Activated naive CD8-positive, alpha-beta T cell (primary cell): ENCODE measurements at regions not wholly inside any gene's neighbourhood (a gene's known extent, or its start where the extent isn't known, plus 50 kb on each side); places are given as distances from the start of the nearest gene placed in this dataset.

Experiments used
- H3K27ac Mint-ChIP-seq: one replicate; pipeline ENCODE4 v1.8.0; 2021; ENCODE audit warnings: mixed read lengths
- H3K27me3 Mint-ChIP-seq: one replicate; pipeline ENCODE4 v1.8.0; 2021; ENCODE audit warnings: mixed read lengths
- H3K36me3 Mint-ChIP-seq: one replicate; pipeline ENCODE4 v1.8.0; 2021; ENCODE audit warnings: mixed read lengths
- H3K4me1 Mint-ChIP-seq: one replicate; pipeline ENCODE4 v1.8.0; 2021; ENCODE audit warnings: low read depth, mixed read lengths
- H3K4me3 Mint-ChIP-seq: one replicate; pipeline ENCODE4 v1.8.0; 2021; ENCODE audit warnings: mild to moderate bottlenecking, mixed read lengths
- H3K9me3 Mint-ChIP-seq: one replicate; pipeline ENCODE4 v1.8.0; 2021; ENCODE audit warnings: low read depth, mixed read lengths

DNA sequence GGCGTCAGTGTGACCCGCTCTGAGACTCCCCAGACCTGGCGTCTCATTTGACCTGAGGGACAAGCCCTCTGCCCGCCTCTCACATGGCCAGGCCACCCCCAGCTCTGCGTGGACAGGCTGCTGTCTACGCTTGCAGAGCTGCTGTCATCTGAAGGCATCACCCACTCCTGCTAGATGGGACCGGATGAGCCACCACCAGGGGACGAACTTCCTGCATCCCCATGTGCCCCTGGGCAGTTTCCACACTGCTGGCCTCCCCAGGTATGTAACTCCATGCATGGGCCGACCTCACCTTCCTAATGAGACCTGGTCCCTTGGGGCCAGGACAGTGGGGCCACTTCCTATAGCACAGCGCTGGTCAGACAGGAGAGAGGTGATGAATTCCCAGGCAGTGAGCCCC lies 121.5 kb downstream of the PSMG1 start:
- H3K27me3 Mint-ChIP-seq = peaks cover 2% of the 10 kb centered on the region
- no peak overlapping the region for H3K27ac Mint-ChIP-seq
- no peak overlapping the region for H3K4me3 Mint-ChIP-seq
- H3K36me3 Mint-ChIP-seq = peaks cover 2% of the 10 kb centered on the region
- no peaks in the 10 kb centered on the region for H3K9me3 Mint-ChIP-seq
- no peaks in the 10 kb centered on the region for H3K4me1 Mint-ChIP-seq

DNA sequence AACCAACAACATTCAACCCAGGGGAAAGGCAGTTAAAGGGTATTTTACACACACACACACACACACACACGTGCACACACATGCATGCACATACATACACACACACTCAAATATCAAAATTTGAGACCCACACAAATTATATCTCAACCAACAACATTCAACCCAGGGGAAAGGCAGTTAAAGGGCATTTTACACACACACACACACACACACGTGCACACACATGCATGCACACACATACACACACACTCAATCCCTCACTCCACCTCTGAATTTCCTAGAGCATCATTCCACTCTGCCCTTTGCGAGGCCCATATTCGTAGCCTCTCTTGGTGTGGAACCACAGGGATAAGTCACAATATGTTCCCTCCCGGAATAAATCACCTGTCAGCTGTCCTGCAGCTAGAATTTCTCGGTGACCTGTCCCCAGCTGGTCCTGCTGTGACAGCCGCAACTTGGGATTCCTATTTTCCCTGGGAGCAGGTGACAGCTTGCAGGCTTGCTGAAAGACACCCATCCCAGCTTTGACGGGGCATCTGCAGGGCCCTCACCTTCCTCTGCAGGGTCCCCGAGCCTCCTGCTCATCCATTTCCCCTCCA lies 122.7 kb downstream of the PSMG1 start:
- Mint-ChIP-seq H3K4me1 (no peaks in the 10 kb centered on the region), H3K4me3 (no peak overlapping the region), H3K36me3 (peaks cover 2% of the 10 kb centered on the region), H3K27ac (no peak overlapping the region), H3K9me3 (no peaks in the 10 kb centered on the region), H3K27me3 (peaks cover 2% of the 10 kb centered on the region)

DNA sequence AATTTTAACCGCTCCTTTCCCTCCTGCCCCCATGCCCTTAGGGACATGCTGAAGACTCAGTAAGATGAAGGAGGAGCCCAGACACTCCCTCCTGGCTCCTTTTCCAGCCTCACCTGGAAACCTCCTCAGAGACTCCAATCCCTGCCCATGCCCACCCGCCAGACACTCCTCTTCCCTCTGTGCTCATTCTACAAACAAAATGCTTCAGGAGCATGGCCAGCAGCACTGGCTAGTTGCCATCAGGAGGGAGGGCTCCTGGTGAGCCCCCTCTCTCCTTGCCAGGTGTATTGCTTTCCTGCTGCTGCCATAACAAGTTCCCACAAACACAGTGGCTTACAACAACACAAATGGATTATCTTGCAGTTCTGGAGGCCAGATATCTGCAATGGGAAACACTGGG lies 126.1 kb downstream of the PSMG1 start:
- Mint-ChIP-seq H3K36me3 (no peaks in the 10 kb centered on the region), H3K9me3 (no peaks in the 10 kb centered on the region), H3K27ac (no peak overlapping the region), H3K4me3 (no peak overlapping the region), H3K4me1 (no peaks in the 10 kb centered on the region), H3K27me3 (peaks cover 2% of the 10 kb centered on the region)

DNA sequence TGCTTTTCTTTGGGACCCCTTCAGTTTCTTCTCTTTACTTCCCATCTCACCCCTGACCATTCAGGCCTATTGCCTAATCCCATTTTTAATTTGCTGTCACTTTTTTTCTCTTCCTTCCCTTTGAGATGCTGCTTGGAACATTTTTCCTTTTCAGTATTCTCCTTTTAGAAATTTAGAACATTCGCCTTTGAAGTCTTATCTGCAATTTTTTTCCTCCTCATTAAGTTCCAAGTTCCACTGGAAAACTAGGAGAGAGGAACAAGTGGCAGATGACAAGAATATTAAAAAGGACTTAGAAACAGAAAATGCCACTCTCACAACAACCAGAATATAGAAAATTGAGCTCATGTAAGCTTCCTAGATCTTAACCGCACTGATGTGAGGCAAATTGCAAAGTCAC lies 126.6 kb downstream of the PSMG1 start:
- H3K9me3 Mint-ChIP-seq = no peaks in the 10 kb centered on the region
- peaks cover 2% of the 10 kb centered on the region for H3K27me3 Mint-ChIP-seq
- no peak overlapping the region for H3K27ac Mint-ChIP-seq
- no peaks in the 10 kb centered on the region for H3K4me1 Mint-ChIP-seq
- H3K36me3 Mint-ChIP-seq = no peaks in the 10 kb centered on the region
- no peak overlapping the region for H3K4me3 Mint-ChIP-seq

DNA sequence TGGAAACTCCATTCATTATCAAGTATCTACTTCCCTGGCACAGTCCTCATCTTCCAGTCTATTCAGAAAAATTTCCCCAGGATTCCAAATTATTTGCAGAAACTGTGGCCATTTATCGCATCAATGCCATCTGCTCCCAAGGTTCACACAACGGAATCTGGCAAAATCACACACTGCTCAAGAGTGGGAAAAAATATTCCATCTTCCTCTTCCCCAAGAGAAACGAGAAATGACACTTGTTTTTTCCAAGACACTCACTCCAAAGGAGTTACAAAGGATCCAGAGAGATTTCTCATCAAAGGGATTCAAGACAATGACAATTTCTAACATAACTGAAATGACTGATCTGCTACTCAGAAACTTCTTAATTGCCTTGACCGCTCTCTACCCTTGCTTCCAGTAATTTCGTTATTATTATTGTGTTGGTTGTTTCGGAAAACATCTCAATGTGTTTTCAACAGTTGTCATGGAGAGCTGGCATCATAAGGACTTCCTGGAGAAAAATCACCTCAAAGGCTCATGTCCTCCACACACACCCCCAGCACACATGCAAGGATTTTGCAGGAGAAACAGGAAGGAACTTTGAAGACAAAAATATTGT lies 128.0 kb downstream of the PSMG1 start:
- Mint-ChIP-seq H3K27me3 (peaks cover 2% of the 10 kb centered on the region), H3K27ac (no peak overlapping the region), H3K4me1 (no peaks in the 10 kb centered on the region), H3K9me3 (no peaks in the 10 kb centered on the region), H3K36me3 (no peaks in the 10 kb centered on the region), H3K4me3 (no peak overlapping the region)

DNA sequence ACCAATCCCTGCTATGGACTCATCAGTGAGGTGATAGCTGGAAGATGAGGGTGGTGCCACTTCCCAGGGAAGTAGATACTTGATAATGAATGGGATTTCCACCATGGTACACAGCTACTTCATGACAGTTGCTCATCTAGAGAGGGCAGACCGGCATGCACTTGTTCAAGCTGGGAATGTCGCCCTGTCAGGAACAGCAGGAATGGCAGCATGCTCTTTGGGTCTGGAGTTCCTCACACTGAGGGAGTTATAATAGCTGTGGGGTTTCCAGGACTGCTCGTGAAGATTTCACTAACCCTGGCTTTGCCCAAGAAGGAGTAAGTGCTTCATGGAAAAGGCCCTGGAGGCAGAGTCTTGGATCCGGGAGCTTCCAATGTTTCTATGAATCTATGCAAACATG lies 129.2 kb downstream of the PSMG1 start:
- H3K27me3 Mint-ChIP-seq = peaks cover 4% of the 10 kb centered on the region
- H3K36me3 Mint-ChIP-seq = no peaks in the 10 kb centered on the region
- H3K9me3 Mint-ChIP-seq = no peaks in the 10 kb centered on the region
- no peaks in the 10 kb centered on the region for H3K4me1 Mint-ChIP-seq
- no peak overlapping the region for H3K27ac Mint-ChIP-seq
- no peak overlapping the region for H3K4me3 Mint-ChIP-seq

DNA sequence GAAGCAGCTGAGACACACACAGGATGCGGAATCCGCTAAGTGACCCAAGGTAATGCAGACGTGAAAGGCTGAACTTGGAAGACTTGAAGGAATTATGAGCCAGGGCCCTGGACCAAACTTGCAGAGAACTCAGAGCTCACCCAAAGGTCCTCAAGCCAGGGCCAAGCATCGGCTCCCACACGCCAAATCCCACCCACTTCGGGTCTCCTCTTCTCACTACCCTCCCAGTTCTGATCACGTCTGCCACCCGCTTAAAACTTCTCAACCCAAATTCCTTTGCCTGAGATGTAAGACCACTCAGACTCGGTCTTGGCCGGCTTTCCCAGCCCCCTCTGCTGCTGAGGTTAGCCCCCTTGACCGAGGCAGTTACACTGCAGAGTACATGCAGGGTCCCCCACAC lies 130.1 kb downstream of the PSMG1 start:
- H3K36me3 Mint-ChIP-seq = no peaks in the 10 kb centered on the region
- no peak overlapping the region for H3K27ac Mint-ChIP-seq
- peaks cover 4% of the 10 kb centered on the region for H3K27me3 Mint-ChIP-seq
- no peaks in the 10 kb centered on the region for H3K9me3 Mint-ChIP-seq
- no peak overlapping the region for H3K4me3 Mint-ChIP-seq
- no peaks in the 10 kb centered on the region for H3K4me1 Mint-ChIP-seq

DNA sequence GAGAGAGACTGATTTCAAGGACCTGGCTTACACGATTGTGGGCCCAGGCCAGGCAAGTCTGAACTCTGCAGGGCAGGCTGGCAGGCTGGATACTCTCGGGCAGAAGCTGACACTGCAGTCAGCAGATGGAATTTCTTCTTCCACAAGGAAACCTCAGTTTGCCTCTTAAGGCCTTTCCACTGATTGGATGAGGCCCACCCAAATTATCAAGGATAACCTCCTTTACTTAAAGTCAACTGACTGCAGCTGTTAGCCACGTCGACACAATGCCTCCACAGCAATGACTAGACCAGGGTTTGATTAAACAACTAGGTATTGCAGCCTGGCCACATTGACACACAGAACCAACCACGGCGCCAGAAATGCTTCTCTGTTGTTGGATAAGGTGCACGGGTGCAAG lies 130.5 kb downstream of the PSMG1 start:
- no peaks in the 10 kb centered on the region for H3K4me1 Mint-ChIP-seq
- no peak overlapping the region for H3K27ac Mint-ChIP-seq
- H3K9me3 Mint-ChIP-seq = no peaks in the 10 kb centered on the region
- no peaks in the 10 kb centered on the region for H3K36me3 Mint-ChIP-seq
- H3K4me3 Mint-ChIP-seq = no peak overlapping the region
- H3K27me3 Mint-ChIP-seq = peaks cover 4% of the 10 kb centered on the region

DNA sequence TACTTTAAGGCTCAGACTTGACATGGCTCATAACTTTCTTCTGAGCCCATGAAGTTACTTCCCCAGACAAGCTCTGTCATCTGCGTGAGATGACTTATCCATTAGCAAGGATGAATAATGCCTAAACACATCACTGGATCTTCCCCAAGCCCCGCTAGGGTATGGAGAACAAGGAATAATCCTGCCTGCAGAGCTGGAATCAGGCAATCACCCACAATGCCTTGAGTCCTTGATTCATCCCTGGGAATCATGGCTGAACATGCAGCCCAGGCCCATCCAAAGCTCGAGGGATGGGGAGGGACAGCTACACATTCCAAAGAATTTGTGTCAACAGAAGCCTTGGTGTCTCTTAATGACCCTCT lies 131.7 kb downstream of the PSMG1 start:
- Mint-ChIP-seq H3K4me1 (no peaks in the 10 kb centered on the region), H3K27ac (no peak overlapping the region), H3K36me3 (no peaks in the 10 kb centered on the region), H3K27me3 (peaks cover 2% of the 10 kb centered on the region), H3K4me3 (no peak overlapping the region), H3K9me3 (no peaks in the 10 kb centered on the region)

DNA sequence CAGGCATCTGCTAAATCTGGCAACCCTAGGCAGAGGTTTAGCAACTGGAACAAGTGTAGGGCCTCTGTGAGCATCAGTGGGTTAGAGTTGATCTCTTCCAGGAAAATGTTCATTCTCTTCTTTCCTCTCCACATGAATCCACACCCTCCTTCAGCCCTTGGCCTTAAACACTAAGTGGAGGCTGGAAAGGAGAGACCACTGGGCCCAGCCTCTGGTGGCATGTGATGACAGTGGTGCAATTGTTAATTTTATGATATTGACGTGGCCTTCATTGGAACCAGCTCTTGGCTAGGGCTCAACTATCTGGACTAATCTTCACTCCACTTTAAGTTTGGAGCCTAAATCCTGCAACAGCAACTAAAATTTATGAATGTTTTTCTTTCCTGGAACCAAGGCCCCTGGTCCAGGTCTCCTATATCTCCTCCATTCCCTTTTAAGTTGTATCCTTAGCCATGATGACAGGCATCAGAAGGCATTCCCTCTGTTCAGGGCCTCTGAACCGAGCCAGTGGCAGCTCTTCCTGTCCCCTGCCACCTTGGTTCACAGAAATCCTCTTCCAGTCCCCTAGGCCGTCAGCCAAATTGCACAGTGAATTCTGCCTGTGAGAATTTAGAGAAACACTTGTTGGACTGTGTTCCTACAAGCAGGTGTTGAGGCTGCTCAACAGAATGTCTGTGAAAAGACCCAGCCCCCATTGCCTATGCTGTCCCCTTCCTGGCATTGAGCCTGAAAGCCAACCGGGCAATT lies 132.2 kb downstream of the PSMG1 start:
- H3K4me1 Mint-ChIP-seq = no peaks in the 10 kb centered on the region
- H3K4me3 Mint-ChIP-seq = no peak overlapping the region
- H3K27ac Mint-ChIP-seq = no peak overlapping the region
- peaks cover 2% of the 10 kb centered on the region for H3K27me3 Mint-ChIP-seq
- H3K36me3 Mint-ChIP-seq = no peaks in the 10 kb centered on the region
- no peaks in the 10 kb centered on the region for H3K9me3 Mint-ChIP-seq

DNA sequence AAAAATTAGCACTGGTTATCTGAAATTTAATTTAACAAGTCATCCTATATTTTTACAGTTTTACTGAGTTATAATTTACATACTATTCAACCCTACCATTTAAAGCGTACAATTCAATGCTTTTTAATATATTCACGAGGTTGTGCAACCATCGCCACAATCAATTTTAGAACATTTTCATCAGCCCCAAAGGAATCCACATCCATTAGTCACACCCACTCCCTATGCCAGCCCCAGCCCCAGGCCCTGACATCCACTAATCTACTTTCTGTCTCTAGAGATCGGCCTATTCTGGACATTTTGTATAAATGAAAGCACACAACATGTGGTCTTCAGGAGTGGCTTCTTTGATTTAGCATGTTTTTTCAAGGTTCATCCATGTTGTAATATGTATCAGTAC lies 134.7 kb downstream of the PSMG1 start:
- Mint-ChIP-seq H3K27ac (no peak overlapping the region), H3K4me1 (no peaks in the 10 kb centered on the region), H3K4me3 (no peak overlapping the region), H3K9me3 (no peaks in the 10 kb centered on the region), H3K27me3 (peaks cover 2% of the 10 kb centered on the region), H3K36me3 (no peaks in the 10 kb centered on the region)

DNA sequence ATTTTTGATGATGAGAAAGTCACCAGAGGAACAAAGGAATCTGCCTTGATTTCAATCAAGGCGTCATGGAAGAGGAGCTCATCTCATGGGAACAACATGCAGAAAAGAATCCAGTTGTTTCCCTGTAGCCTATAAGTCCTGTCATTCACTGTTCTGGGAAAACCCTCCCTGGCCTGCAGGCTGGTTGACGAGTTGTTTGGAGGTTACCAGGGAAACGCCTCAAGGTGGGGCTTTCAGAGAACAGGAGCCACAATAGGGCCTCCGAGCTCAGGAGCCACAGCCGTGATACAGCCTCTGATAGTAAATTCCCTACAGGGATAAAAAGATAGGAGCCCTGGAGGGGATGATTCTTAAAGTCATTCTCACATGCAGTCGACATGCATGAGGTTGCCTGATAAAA lies 135.2 kb downstream of the PSMG1 start:
- Mint-ChIP-seq H3K4me3 (no peak overlapping the region), H3K9me3 (no peaks in the 10 kb centered on the region), H3K36me3 (no peaks in the 10 kb centered on the region), H3K4me1 (no peaks in the 10 kb centered on the region), H3K27me3 (peaks cover 2% of the 10 kb centered on the region), H3K27ac (no peak overlapping the region)

DNA sequence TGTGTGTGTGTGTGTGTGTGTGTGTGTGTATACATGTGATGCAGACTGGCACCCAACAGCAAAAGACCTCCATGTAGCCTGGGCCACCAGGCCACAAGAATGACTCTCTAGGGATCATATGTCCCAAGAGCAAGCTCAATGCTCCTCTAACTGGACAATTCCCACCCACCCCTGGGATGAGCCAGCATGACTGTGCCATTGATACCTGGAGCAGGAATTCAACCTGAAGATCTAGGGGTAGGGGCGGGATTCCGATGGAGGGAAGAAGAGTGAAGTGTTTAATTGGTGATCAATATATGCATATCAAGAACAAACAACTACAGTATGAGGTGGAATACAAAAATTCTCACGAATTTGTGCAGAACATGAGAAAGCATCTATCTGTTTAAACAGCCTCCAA lies 136.2 kb downstream of the PSMG1 start:
- Mint-ChIP-seq H3K27me3 (peaks cover 2% of the 10 kb centered on the region), H3K27ac (no peak overlapping the region), H3K36me3 (no peaks in the 10 kb centered on the region)

DNA sequence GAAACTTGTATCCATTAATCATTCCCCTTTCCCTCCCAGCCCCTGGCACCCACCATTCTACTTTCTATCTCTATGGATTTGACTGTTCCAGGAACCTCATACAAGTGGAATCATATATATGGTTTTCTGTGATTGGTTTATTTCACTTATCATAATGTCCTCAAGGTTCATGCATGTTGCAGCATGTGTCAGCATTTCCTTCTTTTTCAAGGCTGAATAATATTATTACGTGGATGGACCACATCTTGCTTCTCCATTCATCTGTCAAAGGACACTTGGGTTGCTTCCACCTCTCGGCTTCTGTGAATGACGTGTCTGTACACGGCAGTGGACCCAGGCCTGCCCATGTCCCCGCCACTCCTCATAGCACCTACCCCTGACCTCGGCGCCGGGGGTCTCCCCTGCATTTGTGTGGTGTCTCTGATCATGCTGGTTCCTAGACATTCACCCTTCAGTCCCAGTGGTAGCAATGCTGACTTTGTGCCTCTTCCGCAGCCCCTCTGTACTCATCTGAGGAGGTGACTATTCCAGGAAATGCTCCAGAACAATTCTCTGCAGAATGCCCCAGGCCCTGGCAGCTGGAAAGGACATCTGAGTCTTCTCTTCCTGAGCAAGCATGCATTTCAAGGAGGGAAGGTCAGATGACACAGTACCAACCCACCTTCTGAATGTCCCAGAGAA lies 136.9 kb downstream of the PSMG1 start:
- Mint-ChIP-seq H3K27ac (no peak overlapping the region), H3K4me3 (no peak overlapping the region), H3K36me3 (no peaks in the 10 kb centered on the region)

More for the DNA sequence above, 136.2 kb downstream of the PSMG1 start:
- no peaks in the 10 kb centered on the region for H3K9me3 Mint-ChIP-seq
- no peak overlapping the region for H3K4me3 Mint-ChIP-seq
- no peaks in the 10 kb centered on the region for H3K4me1 Mint-ChIP-seq

DNA sequence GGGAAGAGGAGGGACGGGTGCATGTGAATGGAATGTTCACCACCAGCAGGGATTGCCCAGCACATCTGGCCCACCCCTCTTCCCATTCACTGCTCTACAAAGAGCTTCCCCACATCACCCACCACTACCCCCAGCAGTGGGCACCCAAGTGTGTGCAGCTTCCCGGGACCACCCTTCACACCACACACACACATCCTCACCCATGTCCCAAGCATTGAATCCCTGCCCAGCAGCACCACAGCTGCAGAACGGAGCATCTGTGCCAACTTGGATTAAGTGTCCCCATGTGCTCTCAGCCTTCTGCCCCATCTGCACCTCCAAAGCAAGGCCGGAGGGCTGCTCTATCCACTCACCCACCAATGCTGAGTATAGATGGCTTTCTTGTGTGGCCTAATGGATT lies 141.4 kb downstream of the PSMG1 start:
- no peaks in the 10 kb centered on the region for H3K36me3 Mint-ChIP-seq
- H3K4me3 Mint-ChIP-seq = no peak overlapping the region
- no peak overlapping the region for H3K27ac Mint-ChIP-seq
- peaks cover 7% of the 10 kb centered on the region for H3K4me1 Mint-ChIP-seq
- no peaks in the 10 kb centered on the region for H3K27me3 Mint-ChIP-seq
- no peaks in the 10 kb centered on the region for H3K9me3 Mint-ChIP-seq

More for the DNA sequence above, 136.9 kb downstream of the PSMG1 start:
- Mint-ChIP-seq H3K4me1 (no peaks in the 10 kb centered on the region), H3K27me3 (peaks cover 2% of the 10 kb centered on the region), H3K9me3 (no peaks in the 10 kb centered on the region)
